NCI-H748 treated with DMSO at 0.1 percent for 48 hours (cell line): ENCODE measurements at regions not wholly inside any gene's neighbourhood (a gene's known extent, or its start where the extent isn't known, plus 50 kb on each side); places are given as distances from the start of the nearest gene placed in this dataset.

Experiments
- DNase-seq: peaks from one replicate; lab custom pipeline; 2025; lab: John Stamatoyannopoulos, UW

DNA sequence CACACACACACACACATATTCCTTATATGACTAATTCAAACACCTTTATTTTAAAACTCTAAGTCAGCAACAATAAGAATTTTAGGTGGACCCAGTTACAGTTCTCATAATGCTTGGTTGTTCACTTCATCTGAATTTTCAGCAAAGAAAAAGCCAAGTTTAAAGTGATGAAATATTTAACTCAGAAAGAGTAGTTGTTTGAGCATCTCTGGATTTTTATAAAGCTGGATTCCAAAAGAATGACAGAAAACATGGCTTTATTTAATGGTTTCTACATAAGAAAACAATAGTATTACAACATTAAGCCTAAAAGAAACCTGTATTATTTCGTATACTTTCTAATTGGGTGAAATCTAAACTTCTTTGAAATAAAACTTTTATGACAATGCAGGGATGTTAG, 54.2 kb upstream of the ADAMTS5 start:
- DNase-seq = no peak

GRCh38 chr21:27017246-27017645, 50.4 kb upstream of the ADAMTS5 start:
- no peak for DNase-seq
